Ishikawa (cell line): ENCODE measurements at regions not wholly inside any gene's neighbourhood (a gene's known extent, or its start where the extent isn't known, plus 50 kb on each side); places are given as distances from the start of the nearest gene placed in this dataset.

Source experiments
- CEBPB ChIP-seq: IDR thresholded peaks from 2 replicates; pipeline ENCODE4 v1.6.1; 2012
- CREB1 ChIP-seq: IDR thresholded peaks from 2 replicates; pipeline ENCODE4 v1.6.1; 2012; ENCODE audit warnings: low read depth
- EGR1 ChIP-seq: IDR thresholded peaks from 2 replicates; pipeline ENCODE4 v1.6.1; 2012
- EP300 ChIP-seq: IDR thresholded peaks from 2 replicates; pipeline ENCODE4 v1.6.1; 2012; ENCODE audit warnings: borderline replicate concordance
- FOXM1 ChIP-seq: IDR thresholded peaks from 2 replicates; pipeline ENCODE4 v1.6.1; 2012; ENCODE audit warnings: low read depth, borderline replicate concordance
- NFIC ChIP-seq: IDR thresholded peaks from 2 replicates; pipeline ENCODE4 v1.6.1; 2012
- RAD21 ChIP-seq: IDR thresholded peaks from 2 replicates; pipeline ENCODE4 v1.6.1; 2012; ENCODE audit warnings: low read depth
- TAF1 ChIP-seq: IDR thresholded peaks from 2 replicates; pipeline ENCODE4 v1.6.1; 2012; ENCODE audit warnings: low read depth, mild to moderate bottlenecking
- TCF12 ChIP-seq: IDR thresholded peaks from 2 replicates; pipeline ENCODE4 v1.6.1; 2012; ENCODE audit warnings: low read depth
- TEAD4 ChIP-seq: IDR thresholded peaks from 2 replicates; pipeline ENCODE4 v1.6.1; 2012
- YY1 ChIP-seq: IDR thresholded peaks from 2 replicates; pipeline ENCODE4 v1.6.1; 2012; ENCODE audit warnings: low read depth
- ZBTB7A ChIP-seq: IDR thresholded peaks from 2 replicates; pipeline ENCODE4 v1.6.1; 2012; ENCODE audit warnings: low read depth
- TF ChIP-seq, protein P1 (sequence below): IDR thresholded peaks from 2 replicates; pipeline ENCODE4 v1.6.1; 2012; ENCODE audit warnings: low read depth, mild to moderate bottlenecking
- TF ChIP-seq, protein P2 (sequence below): IDR thresholded peaks from 2 replicates; pipeline ENCODE4 v1.6.1; 2012
- TF ChIP-seq, protein P3 (sequence below): IDR thresholded peaks from 2 replicates; pipeline ENCODE4 v1.6.1; 2012

DNA sequence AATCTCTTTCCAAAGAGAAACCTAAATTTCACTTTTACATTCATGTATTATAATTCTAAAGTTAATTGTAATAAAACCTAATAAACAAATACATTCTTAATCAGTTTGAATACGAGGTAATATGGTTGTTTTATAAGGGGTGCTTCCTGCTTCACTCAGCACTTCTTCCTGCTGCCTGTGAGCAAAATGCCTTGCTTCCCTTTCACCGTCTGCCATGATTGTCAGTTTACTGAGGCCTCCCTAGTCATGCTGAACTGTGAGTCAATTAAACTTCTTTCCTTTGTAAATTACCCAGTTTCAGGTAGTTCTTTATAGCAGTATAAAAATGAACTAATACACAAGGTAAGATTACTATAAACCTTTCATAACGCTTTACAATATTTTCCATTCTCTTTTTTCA is 491.1 kb upstream of the LRRC7 start:
- TF ChIP-seq TEAD4 (no peak), CEBPB (no peak), TCF12 (no peak), RAD21 (no peak), EGR1 (no peak), NFIC (no peak), TAF1 (no peak), YY1 (no peak)
- TF ChIP-seq, protein P1, sequence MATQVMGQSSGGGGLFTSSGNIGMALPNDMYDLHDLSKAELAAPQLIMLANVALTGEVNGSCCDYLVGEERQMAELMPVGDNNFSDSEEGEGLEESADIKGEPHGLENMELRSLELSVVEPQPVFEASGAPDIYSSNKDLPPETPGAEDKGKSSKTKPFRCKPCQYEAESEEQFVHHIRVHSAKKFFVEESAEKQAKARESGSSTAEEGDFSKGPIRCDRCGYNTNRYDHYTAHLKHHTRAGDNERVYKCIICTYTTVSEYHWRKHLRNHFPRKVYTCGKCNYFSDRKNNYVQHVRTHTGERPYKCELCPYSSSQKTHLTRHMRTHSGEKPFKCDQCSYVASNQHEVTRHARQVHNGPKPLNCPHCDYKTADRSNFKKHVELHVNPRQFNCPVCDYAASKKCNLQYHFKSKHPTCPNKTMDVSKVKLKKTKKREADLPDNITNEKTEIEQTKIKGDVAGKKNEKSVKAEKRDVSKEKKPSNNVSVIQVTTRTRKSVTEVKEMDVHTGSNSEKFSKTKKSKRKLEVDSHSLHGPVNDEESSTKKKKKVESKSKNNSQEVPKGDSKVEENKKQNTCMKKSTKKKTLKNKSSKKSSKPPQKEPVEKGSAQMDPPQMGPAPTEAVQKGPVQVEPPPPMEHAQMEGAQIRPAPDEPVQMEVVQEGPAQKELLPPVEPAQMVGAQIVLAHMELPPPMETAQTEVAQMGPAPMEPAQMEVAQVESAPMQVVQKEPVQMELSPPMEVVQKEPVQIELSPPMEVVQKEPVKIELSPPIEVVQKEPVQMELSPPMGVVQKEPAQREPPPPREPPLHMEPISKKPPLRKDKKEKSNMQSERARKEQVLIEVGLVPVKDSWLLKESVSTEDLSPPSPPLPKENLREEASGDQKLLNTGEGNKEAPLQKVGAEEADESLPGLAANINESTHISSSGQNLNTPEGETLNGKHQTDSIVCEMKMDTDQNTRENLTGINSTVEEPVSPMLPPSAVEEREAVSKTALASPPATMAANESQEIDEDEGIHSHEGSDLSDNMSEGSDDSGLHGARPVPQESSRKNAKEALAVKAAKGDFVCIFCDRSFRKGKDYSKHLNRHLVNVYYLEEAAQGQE, result no peak
- TF ChIP-seq, protein P2, sequence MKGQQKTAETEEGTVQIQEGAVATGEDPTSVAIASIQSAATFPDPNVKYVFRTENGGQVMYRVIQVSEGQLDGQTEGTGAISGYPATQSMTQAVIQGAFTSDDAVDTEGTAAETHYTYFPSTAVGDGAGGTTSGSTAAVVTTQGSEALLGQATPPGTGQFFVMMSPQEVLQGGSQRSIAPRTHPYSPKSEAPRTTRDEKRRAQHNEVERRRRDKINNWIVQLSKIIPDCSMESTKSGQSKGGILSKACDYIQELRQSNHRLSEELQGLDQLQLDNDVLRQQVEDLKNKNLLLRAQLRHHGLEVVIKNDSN, result no peak
- TF ChIP-seq, protein P3, sequence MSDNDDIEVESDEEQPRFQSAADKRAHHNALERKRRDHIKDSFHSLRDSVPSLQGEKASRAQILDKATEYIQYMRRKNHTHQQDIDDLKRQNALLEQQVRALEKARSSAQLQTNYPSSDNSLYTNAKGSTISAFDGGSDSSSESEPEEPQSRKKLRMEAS, result no peak

DNA sequence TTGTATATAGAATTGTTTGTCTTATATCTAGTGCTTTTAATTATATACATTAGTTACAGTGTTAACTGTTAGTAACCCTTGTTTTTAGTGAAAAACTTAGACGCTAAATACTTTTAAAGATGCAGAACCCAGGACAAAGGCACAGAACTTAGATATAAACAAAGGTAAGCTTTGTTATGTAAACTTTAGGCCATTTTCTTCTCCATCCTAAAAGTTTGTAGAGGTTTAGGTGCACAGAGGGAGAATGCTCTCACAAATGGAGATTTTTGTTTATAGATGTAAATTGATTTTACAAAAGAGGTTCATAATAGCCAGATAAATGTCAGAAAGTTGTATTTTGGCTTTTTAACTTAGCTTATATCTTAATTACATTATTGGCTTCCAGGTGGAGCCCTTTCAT is 490.5 kb upstream of the LRRC7 start:
- TF ChIP-seq ZBTB7A (no peak), RAD21 (no peak), CREB1 (no peak), CEBPB (no peak), EP300 (no peak), FOXM1 (no peak), NFIC (no peak), TEAD4 (no peak), TAF1 (no peak), YY1 (no peak), EGR1 (no peak), TCF12 (no peak)
- TF ChIP-seq, protein P2, result no peak
- TF ChIP-seq, protein P3, result no peak
- TF ChIP-seq, protein P1, result no peak

DNA sequence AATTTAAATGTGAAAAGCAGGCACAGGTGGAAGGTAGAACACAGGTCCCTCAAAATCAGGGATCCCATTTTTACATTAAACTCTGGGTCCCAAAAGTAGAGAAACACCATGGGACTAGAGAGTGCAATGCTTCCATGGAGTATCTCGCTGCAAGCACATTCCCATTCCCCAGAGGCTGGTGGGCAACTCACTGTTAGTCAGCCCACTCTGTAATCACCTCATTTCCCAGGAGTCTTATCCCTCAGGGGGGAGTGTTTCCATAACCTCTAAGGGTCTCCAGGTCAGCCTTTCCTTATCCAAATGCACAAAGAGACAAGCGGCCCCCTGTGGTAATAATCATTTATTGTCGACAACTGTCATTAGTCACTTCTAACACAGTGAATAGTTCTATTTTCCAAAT is 490.1 kb upstream of the LRRC7 start:
- TF ChIP-seq TCF12 (no peak), CREB1 (no peak), TAF1 (no peak), YY1 (no peak), TEAD4 (no peak), RAD21 (no peak), NFIC (no peak), CEBPB (no peak), ZBTB7A (no peak), EP300 (no peak), EGR1 (no peak), FOXM1 (no peak)
- TF ChIP-seq, protein P2, result no peak
- TF ChIP-seq, protein P1, result no peak
- TF ChIP-seq, protein P3, result no peak

DNA sequence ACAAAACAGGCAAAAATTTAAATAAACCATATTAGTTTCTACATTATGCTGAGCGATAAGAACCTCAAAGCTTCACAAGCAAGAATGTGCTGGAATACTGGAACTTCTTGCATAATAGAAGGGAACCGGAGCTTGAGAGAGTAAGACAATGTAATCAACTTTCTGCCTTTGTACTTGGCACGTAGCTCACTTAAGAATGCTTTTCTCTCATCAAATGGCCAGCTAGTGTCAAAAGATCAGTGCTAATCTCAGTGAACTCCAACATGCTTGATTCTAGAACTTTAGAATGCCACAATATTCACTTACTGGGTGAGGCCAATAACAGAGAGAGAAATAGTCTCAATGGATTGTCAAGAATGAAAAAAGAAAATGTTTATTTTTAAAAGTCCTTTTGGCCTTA is 486.1 kb upstream of the LRRC7 start:
- TF ChIP-seq, protein P2, result no peak
- TF ChIP-seq FOXM1 (no peak), EGR1 (no peak), TEAD4 (no peak), RAD21 (no peak), CREB1 (no peak), CEBPB (no peak), NFIC (no peak), TAF1 (no peak), TCF12 (no peak), ZBTB7A (no peak), EP300 (no peak), YY1 (no peak)
- TF ChIP-seq, protein P1, result no peak
- TF ChIP-seq, protein P3, result no peak
